NCI-H1694 (cell line): ENCODE measurements at regions not wholly inside any gene's neighbourhood (a gene's known extent, or its start where the extent isn't known, plus 50 kb on each side); places are given as distances from the start of the nearest gene placed in this dataset.

ENCODE experiments used
- DNase-seq: peaks from one replicate; lab custom pipeline; 2025; lab: John Stamatoyannopoulos, UW

GRCh38 chr2:191611614-191612013 is 66.3 kb upstream of the NABP1 start:
- no peak for DNase-seq

GRCh38 chr2:191612496-191612895 is 65.4 kb upstream of the NABP1 start:
- no peak for DNase-seq

- DNase-seq, result no peak
Measured at GRCh38 chr2:191614759-191615158, 63.2 kb upstream of the NABP1 start.

DNA sequence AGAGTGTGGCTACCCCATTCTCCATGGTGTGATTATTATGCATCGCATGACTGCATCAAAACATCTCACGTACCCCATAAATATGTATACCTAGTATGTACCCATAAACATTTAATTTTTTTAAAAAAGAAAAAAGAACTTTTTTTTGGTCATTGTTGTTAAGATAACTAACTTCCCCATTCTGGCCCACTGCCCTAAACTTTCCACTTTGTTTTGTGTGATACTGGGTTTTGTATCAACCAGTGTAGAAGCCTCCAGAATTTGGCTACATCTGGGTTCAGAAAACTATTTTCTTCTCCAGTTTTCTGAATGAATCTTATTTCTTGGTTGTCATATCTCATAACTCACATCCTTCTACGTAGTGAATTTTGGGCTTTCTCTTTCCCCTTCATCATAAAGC is 62.3 kb upstream of the NABP1 start:
- no peak for DNase-seq

DNA sequence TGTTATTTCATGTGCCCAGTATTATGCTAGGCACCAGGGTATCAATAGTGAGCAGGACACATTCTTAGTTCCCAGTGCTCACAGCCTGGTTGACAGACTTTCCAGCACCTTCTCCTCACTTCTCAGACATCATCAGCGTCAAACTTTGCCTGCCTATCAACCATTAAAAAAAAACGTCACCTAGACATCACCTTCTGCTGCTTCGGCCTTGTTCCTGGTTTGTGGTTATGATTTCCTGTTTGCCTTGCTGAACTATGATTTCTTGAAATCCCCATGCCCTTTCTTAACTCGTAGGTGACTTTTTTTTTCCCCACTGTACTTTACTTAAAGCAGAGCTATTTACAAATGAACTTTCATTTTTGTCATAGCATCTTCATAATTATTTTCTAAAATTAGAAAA is 60.4 kb upstream of the NABP1 start:
- no peak for DNase-seq

DNA sequence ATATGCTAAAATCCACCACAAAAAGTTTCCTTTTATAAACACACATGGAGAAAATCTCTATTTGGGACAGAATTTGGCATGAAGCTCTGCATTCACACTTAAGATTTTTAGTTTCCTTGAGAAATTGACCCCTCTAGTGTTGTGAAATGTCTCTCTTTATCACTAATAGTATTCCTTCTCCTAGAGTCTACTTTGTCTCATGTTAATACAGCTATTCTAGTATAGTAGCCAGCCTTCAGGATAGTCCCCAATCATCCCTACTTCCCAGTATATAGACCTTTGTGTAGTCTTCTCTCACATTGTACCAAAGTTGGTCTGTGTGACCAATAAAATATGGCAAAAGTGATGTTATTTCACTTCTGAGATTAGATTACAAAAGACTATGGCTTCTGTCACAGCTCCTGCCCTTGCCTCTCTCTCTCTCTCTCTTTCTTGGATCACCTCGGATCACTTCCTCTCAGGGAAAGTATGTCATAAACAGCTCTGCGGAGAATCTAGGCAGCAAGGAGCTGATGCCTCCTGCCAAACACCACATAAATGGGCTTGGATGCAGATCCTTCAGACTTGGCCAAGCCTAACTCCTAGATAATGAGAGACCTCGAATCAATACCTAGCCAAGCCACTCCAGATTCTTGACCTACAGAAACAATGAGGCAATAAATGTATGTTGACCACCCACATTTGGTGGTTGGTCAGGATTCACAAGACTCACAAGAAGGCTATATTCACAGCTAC is 59.7 kb upstream of the NABP1 start:
- no peak for DNase-seq

- no peak for DNase-seq
Measured at GRCh38 chr2:191618786-191619185, 59.1 kb upstream of the NABP1 start.

- no peak for DNase-seq
Measured at GRCh38 chr2:191620144-191620543, 57.8 kb upstream of the NABP1 start.

GRCh38 chr2:191622374-191623320 is 55.3 kb upstream of the NABP1 start:
- no peak for DNase-seq

DNA sequence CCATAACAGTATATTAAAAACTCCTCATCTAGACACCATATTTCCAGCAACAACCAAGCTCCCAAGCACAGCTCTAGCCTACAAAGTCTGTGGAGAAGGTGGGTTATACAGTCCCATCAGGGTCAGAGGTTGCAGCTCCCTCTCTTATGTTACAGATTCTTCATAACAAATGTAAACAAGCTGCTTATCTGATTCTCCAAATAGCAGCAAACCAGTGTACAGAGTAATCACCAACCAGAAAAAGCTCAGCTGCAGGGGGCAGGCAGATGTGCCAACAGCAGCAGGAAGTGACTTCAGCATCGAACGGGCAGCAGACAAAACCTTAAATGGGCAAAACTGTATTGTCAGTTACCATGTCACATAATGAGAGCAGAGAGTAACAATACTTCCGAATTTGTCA is 52.9 kb upstream of the NABP1 start:
- DNase-seq, result no peak

DNA sequence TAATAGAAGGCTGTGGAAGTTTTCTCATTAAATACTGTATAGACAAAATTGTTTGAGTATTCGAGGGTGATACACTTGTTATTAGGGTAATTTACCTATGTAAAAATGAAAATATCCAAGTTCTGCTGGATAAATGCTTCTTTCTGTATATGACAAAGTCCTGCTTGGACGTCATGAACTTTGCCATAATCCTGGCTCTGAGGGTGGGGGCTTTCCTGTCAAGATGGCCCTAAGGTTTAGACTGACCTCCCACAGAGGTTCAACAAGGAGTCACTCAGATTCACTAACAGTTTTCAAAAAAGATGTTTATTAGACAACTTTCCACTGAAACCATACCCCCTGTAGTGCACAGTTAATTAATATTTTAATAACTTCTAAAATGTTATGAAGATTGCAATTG is 52.5 kb upstream of the NABP1 start:
- DNase-seq, result no peak

- DNase-seq, result no peak
Measured at GRCh38 chr2:191626497-191627151, 51.3 kb upstream of the NABP1 start.

DNA sequence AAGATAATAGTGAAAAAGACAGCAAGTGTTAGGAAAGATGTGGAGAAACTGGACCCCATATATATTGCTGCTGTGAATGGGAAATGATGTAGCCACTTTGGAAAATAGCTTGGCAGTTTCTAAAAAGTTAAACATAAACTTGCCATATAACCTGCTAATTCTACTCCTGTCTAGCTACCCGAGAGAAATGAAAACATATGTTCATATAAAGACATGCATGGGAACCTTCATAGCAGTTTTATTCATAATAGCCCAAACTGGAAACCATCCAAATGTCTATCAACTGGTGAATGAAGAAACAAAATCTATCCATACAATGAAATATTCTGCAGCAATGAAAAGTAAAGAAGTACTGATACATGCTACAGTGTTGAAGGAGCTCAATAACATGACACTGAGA is 50.4 kb upstream of the NABP1 start:
- no peak for DNase-seq
